Testis (tissue), 2 donors: ENCODE measurements at regions not wholly inside any gene's neighbourhood (a gene's known extent, or its start where the extent isn't known, plus 50 kb on each side); places are given as distances from the start of the nearest gene placed in this dataset.

Experiments used
- DNase-seq: peaks from one replicate; pipeline ENCODE4 v3.0.0-alpha.2; 2019
- H3K27ac ChIP-seq, 2 donors: fragments of 200-600 bp; sonication (generic); one replicate each; pipeline ENCODE4 v1.5.1; 2019
- H3K27me3 ChIP-seq: fragments of 200-600 bp; sonication (generic); one replicate; pipeline ENCODE4 v1.5.1; 2019
- H3K36me3 ChIP-seq: fragments of 200-600 bp; sonication (generic); one replicate; pipeline ENCODE4 v1.5.1; 2017; ENCODE audit warnings: low read depth; ENCODE audit errors: missing control alignments
- H3K4me1 ChIP-seq: fragments of 200-600 bp; sonication (generic); one replicate; pipeline ENCODE4 v1.5.1; 2019
- H3K4me3 ChIP-seq, 2 donors: fragments of 200-600 bp; sonication (generic); one replicate each; pipeline ENCODE4 v1.5.1; 2017 to 2019
- H3K9me3 ChIP-seq: fragments of 200-600 bp; sonication (generic); one replicate; pipeline ENCODE4 v1.5.1; 2017
- CTCF ChIP-seq, 3 experiments: fragments of 450-650 bp in 2 of 3; fragments of 200-600 bp in 1 of 3; sonication (generic) in 1 of 3; IDR thresholded peaks; one replicate each; pipeline ENCODE4 v1.5.1; 2016 to 2019; ENCODE audit warnings: antibody characterized with exemption in 3 of 3, mild to moderate bottlenecking in 2 of 3, moderate library complexity in 1 of 3
- POLR2A ChIP-seq: fragments of 450-650 bp; IDR thresholded peaks from one replicate; pipeline ENCODE4 v1.6.1; 2017; ENCODE audit warnings: antibody characterized with exemption, mild to moderate bottlenecking, moderate library complexity
- WGBS, 2 donors: methylation state at CpG; one replicate each; pipeline ENCODE4 v1.1.5; 2018; 5-methylcytosine and 5-hydroxymethylcytosine counted together
- intact Hi-C: fragments of 100-400 bp; cut with DNase I; formaldehyde crosslinking; loops from one replicate; pipeline ENCODE4 v1.15.1; 2023; ENCODE audit warnings: low total_unique reads

GRCh38 chr4:11698033-11698432 lies 269.3 kb upstream of the HS3ST1 start:
- intact Hi-C loops: no loop called here
- Histone ChIP-seq H3K27ac (no peak overlapping the region), H3K36me3 (no peaks in the 10 kb centered on the region), H3K27me3 (no peaks in the 10 kb centered on the region), H3K4me3 (no peak overlapping the region), H3K9me3 (no peaks in the 10 kb centered on the region), H3K4me1 (no peaks in the 10 kb centered on the region)
- DNase-seq: no peak
- TF ChIP-seq POLR2A: no peak
- no peak for TF ChIP-seq CTCF (IDR thresholded peaks at IDR 0.05)
- 37 to 57% methylated on average over 2 of the region's 2 CpGs for WGBS, 2 donors

GRCh38 chr4:11693693-11694092 lies 265.0 kb upstream of the HS3ST1 start:
- TF ChIP-seq POLR2A (no peak), CTCF (IDR thresholded peaks at IDR 0.05) (no peak)
- intact Hi-C loops: no loop called here
- no peak overlapping the region for H3K4me3 ChIP-seq
- no peaks in the 10 kb centered on the region for H3K27me3 ChIP-seq
- no peak for DNase-seq
- no peaks in the 10 kb centered on the region for H3K36me3 ChIP-seq
- no peak overlapping the region for H3K27ac ChIP-seq
- 35 to 79% methylated on average over 2 of the region's 2 CpGs for WGBS, 2 donors
- H3K9me3 ChIP-seq: no peaks in the 10 kb centered on the region
- H3K4me1 ChIP-seq: no peaks in the 10 kb centered on the region

GRCh38 chr4:11691236-11691635 lies 262.5 kb upstream of the HS3ST1 start:
- Histone ChIP-seq H3K4me1 (no peaks in the 10 kb centered on the region), H3K4me3 (no peak overlapping the region), H3K27ac (no peak overlapping the region), H3K36me3 (no peaks in the 10 kb centered on the region), H3K27me3 (no peaks in the 10 kb centered on the region), H3K9me3 (no peaks in the 10 kb centered on the region)
- no peak for DNase-seq
- WGBS, 2 donors: 84 to 88% methylated on average over 3 of the region's 3 CpGs
- intact Hi-C loops: no loop called here
- no peak for TF ChIP-seq POLR2A
- TF ChIP-seq CTCF (IDR thresholded peaks at IDR 0.05): no peak

- DNase-seq: no peak
- TF ChIP-seq POLR2A: no peak
- no peak for TF ChIP-seq CTCF (IDR thresholded peaks at IDR 0.05)
- no peaks in the 10 kb centered on the region for H3K36me3 ChIP-seq
- no peaks in the 10 kb centered on the region for H3K9me3 ChIP-seq
- 85 to 93% methylated on average over 1 of the region's 1 CpG for WGBS, 2 donors
- intact Hi-C loops: no loop called here
- H3K4me3 ChIP-seq: no peak overlapping the region
- no peaks in the 10 kb centered on the region for H3K4me1 ChIP-seq
- no peaks in the 10 kb centered on the region for H3K27me3 ChIP-seq
- H3K27ac ChIP-seq: no peak overlapping the region
These were observed 259.0 kb upstream of the HS3ST1 start for GRCh38 chr4:11687727-11688126.

GRCh38 chr4:11685481-11685880 lies 256.8 kb upstream of the HS3ST1 start:
- H3K4me1 ChIP-seq: no peaks in the 10 kb centered on the region
- H3K36me3 ChIP-seq: no peaks in the 10 kb centered on the region
- H3K9me3 ChIP-seq: no peaks in the 10 kb centered on the region
- intact Hi-C loops: no loop called here
- H3K27me3 ChIP-seq: no peaks in the 10 kb centered on the region
- no peak for TF ChIP-seq POLR2A
- TF ChIP-seq CTCF (IDR thresholded peaks at IDR 0.05): no peak
- H3K4me3 ChIP-seq: no peak overlapping the region
- DNase-seq: no peak
- no peak overlapping the region for H3K27ac ChIP-seq
- WGBS, 2 donors: 90 to 94% methylated on average over 5 of the region's 5 CpGs
